ENCODE measurements at regions not wholly inside any gene's neighbourhood (a gene's known extent, or its start where the extent isn't known, plus 50 kb on each side); places are given as distances from the start of the nearest gene placed in this dataset.

GRCh38 chr5:41574391-41574790 is 64.0 kb upstream of the PLCXD3 start:
- DNase-seq (ENCODE audit: low read depth) = no peak
- no peak overlapping the region for H3K4me3 ChIP-seq (ENCODE audit: low read length)
- TF ChIP-seq CTCF (conservative IDR thresholded peaks at IDR 0.05; ENCODE audit: low read depth, low read length) = no peak
